Endothelial cell of umbilical vein (primary cell): ENCODE measurements at regions not wholly inside any gene's neighbourhood (a gene's known extent, or its start where the extent isn't known, plus 50 kb on each side); places are given as distances from the start of the nearest gene placed in this dataset.

ENCODE experiments used
- BruUV-seq: library from RNA; stranded (reverse); fragments of 400-500 nt; replicated peaks from 2 replicates; lab custom pipeline; 2021; lab: Mats Ljungman, UMichigan
- CTCF ChIA-PET: fragments of 300-600, 350-600 bp; sonication (Branson Sonifier 250); formaldehyde crosslinking; loops from one replicate; lab custom pipeline; 2021; ENCODE audit warnings: antibody characterized with exemption, inconsistent platforms; lab: Charles Lee
- POLR2A ChIA-PET: fragments of 300-600, 350-600 bp; sonication (Branson Sonifier 250); formaldehyde crosslinking; loops from one replicate; lab custom pipeline; 2021; ENCODE audit warnings: antibody characterized with exemption, inconsistent platforms; lab: Charles Lee
- DNase-seq: peaks from one replicate; pipeline ENCODE4 v3.0.0-alpha.2; 2011; ENCODE audit warnings: low read depth, low spot score
- FAIRE-seq: peaks from 2 replicates; lab custom pipeline; 2011; peaks lifted over from hg19 to GRCh38; lab: Jason Lieb, UNC
- H2AFZ ChIP-seq: 2 replicates; pipeline ENCODE4 v1.6.0; 2012; ENCODE audit warnings: low read depth, low read length, control low read depth, inconsistent platforms
- H3K27ac ChIP-seq: 2 replicates; pipeline ENCODE4 v1.5.1; 2011; ENCODE audit warnings: low read depth, mild to moderate bottlenecking, control low read depth, low read length, moderate library complexity; ENCODE audit not compliant: insufficient read depth
- H3K27me3 ChIP-seq, 2 experiments: 2 replicates each; pipeline versions ENCODE4 v1.6.0 to v1.6.1; 2011; ENCODE audit warnings: low read length in 2 of 2, mixed read lengths in 1 of 2; ENCODE audit not compliant: control insufficient read depth in 2 of 2, insufficient read depth in 2 of 2
- H3K36me3 ChIP-seq, 2 experiments: 2 replicates in 1 of 2; 3 replicates in 1 of 2; pipeline ENCODE4 v1.5.1; 2011; ENCODE audit warnings: low read length in 2 of 2, mild to moderate bottlenecking in 1 of 2, moderate library complexity in 1 of 2; ENCODE audit not compliant: control insufficient read depth in 2 of 2, insufficient read depth in 2 of 2; ENCODE audit errors: extremely low read depth in 1 of 2
- H3K4me1 ChIP-seq: 3 replicates; pipeline ENCODE4 v1.5.1; 2011; ENCODE audit warnings: mild to moderate bottlenecking, low read length; ENCODE audit not compliant: control insufficient read depth, insufficient read depth; ENCODE audit errors: extremely low read depth
- H3K4me2 ChIP-seq: 2 replicates; pipeline ENCODE4 v1.6.1; 2011; ENCODE audit warnings: low read length, control low read depth, mixed read lengths; ENCODE audit not compliant: insufficient read depth
- H3K4me3 ChIP-seq, 3 experiments: fragments of 200-600 bp in 1 of 3; sonication (generic), shearing (Covaris generic) in 1 of 3; replicated peaks in 1 of 3; 2 replicates each; pipeline ENCODE4 v1.5.1; 2011 to 2016; ENCODE audit warnings: control low read depth in 3 of 3, low read length in 3 of 3, mild to moderate bottlenecking in 2 of 3, inconsistent platforms in 1 of 3, low read depth in 1 of 3, moderate library complexity in 1 of 3; ENCODE audit not compliant: insufficient read depth in 1 of 3
- H3K79me2 ChIP-seq: 2 replicates; pipeline ENCODE4 v1.6.0; 2012; ENCODE audit warnings: low read length, inconsistent platforms; ENCODE audit not compliant: control insufficient read depth, insufficient read depth
- H3K9ac ChIP-seq: replicated peaks from 2 replicates; pipeline ENCODE3; 2011; ENCODE audit warnings: low read length, control low read depth; ENCODE audit not compliant: insufficient read depth; ENCODE audit errors: extremely low read depth
- H3K9me1 ChIP-seq: replicated peaks from 3 replicates; pipeline ENCODE4 v1.6.0; 2011; ENCODE audit warnings: mild to moderate bottlenecking, low read length; ENCODE audit not compliant: control insufficient read depth, insufficient read depth; ENCODE audit errors: extremely low read depth
- H3K9me3 ChIP-seq: replicated peaks from 2 replicates; pipeline ENCODE4 v1.5.1; 2012; ENCODE audit warnings: low read length, inconsistent platforms; ENCODE audit not compliant: control insufficient read depth, insufficient read depth
- H4K20me1 ChIP-seq: replicated peaks from 2 replicates; pipeline ENCODE3; 2011; ENCODE audit warnings: mild to moderate bottlenecking, low read length; ENCODE audit not compliant: control insufficient read depth, insufficient read depth; ENCODE audit errors: extremely low read depth
- CTCF ChIP-seq, 2 donors: IDR thresholded peaks; 1 replicate in 1 of 2; 2 replicates in 1 of 2; pipeline ENCODE4 v1.5.1; 2011; ENCODE audit warnings: low read length in 2 of 2, mild to moderate bottlenecking in 2 of 2, moderate library complexity in 2 of 2, control low read depth in 1 of 2, inconsistent platforms in 1 of 2, low read depth in 1 of 2; ENCODE audit not compliant: insufficient read depth in 1 of 2; ENCODE audit errors: extremely low read depth in 1 of 2
- EZH2 ChIP-seq: IDR thresholded peaks from 2 replicates; pipeline ENCODE4 v1.6.1; 2012; ENCODE audit warnings: borderline replicate concordance, low read depth, mild to moderate bottlenecking, moderate library complexity, low read length, inconsistent platforms; ENCODE audit not compliant: severe bottlenecking
- FOS ChIP-seq: IDR thresholded peaks from 2 replicates; pipeline ENCODE4 v1.6.1; 2011; ENCODE audit warnings: mild to moderate bottlenecking, low read length, moderate library complexity, borderline replicate concordance; ENCODE audit not compliant: insufficient read depth
- GATA2 ChIP-seq: IDR thresholded peaks from 2 replicates; pipeline ENCODE4 v1.7.0; 2011; ENCODE audit warnings: low read depth, mild to moderate bottlenecking, moderate library complexity, mixed read lengths, low read length; ENCODE audit not compliant: insufficient read length, insufficient read depth
- JUN ChIP-seq: IDR thresholded peaks from 2 replicates; pipeline ENCODE4 v1.6.1; 2011; ENCODE audit warnings: borderline replicate concordance, low read depth; ENCODE audit not compliant: insufficient read length, insufficient read depth
- MAX ChIP-seq: IDR thresholded peaks from 2 replicates; pipeline ENCODE4 v1.6.1; 2011; ENCODE audit not compliant: insufficient read depth, insufficient read length
- MYC ChIP-seq: IDR thresholded peaks from one replicate; pipeline ENCODE4 v1.6.1; 2011; ENCODE audit warnings: mild to moderate bottlenecking, low read depth, low read length
- POLR2A ChIP-seq: IDR thresholded peaks from 2 replicates; pipeline ENCODE4 v1.6.1; 2012; ENCODE audit warnings: low read depth, mild to moderate bottlenecking, control low read depth, low read length
- POLR2AphosphoS5 ChIP-seq: IDR thresholded peaks from 2 replicates; pipeline ENCODE4 v1.6.1; 2012; ENCODE audit warnings: low read depth, mild to moderate bottlenecking, control low read depth, low read length, moderate library complexity; ENCODE audit not compliant: insufficient read depth
- dilution Hi-C: fragments of 300-500 bp; cut with MboI; formaldehyde crosslinking; loops from one replicate; pipeline ENCODE4 v1.15.0; 2019; ENCODE audit warnings: low sequenced_read_pairs; ENCODE audit not compliant: extremely low pct_ligation_motif_present
- intact Hi-C: fragments of 100-400 bp; cut with micrococcal nuclease; formaldehyde crosslinking; loops from one replicate; pipeline ENCODE4 v1.10.0; 2022

- dilution Hi-C loops = no loop called here
- H3K4me3 ChIP-seq = no peak overlapping the region
- no peaks in the 10 kb centered on the region for H3K36me3 ChIP-seq
- no peak for TF ChIP-seq GATA2
- TF ChIP-seq POLR2A = no peak
- no peak for TF ChIP-seq MAX
- TF ChIP-seq CTCF (IDR thresholded peaks at IDR 0.05; ENCODE audit: extremely low read depth in 1 of 2, insufficient read depth in 1 of 2, low read depth in 1 of 2, low read length in 2 of 2) = no peak
- TF ChIP-seq EZH2 = no peak
- TF ChIP-seq MYC = no peak
- TF ChIP-seq JUN = no peak
- TF ChIP-seq FOS = no peak
- TF ChIP-seq POLR2AphosphoS5 = no peak
- BruUV-seq = no TSS peak
- H3K9ac ChIP-seq = no peak overlapping the region
- H3K4me1 ChIP-seq = no peaks in the 10 kb centered on the region
- no peak overlapping the region for H3K27ac ChIP-seq
- H3K9me1 ChIP-seq = no peaks in the 10 kb centered on the region
- intact Hi-C loops = no loop called here
- ChIA-PET CTCF (no interaction called here), POLR2A (no interaction called here)
- DNase-seq (no peak), FAIRE-seq (no peak)
- H4K20me1 ChIP-seq = no peaks in the 10 kb centered on the region
- H2AFZ ChIP-seq = no peak overlapping the region
- H3K4me2 ChIP-seq = no peak overlapping the region
- no peaks in the 10 kb centered on the region for H3K79me2 ChIP-seq
- no peaks in the 10 kb centered on the region for H3K9me3 ChIP-seq
- H3K27me3 ChIP-seq = no peaks in the 10 kb centered on the region
These were observed 1150.7 kb upstream of the CRIM1 start for GRCh38 chr2:35204881-35205280.
